Islet of Langerhans (tissue), 1 donor: ENCODE measurements at regions not wholly inside any gene's neighbourhood (a gene's known extent, or its start where the extent isn't known, plus 50 kb on each side); places are given as distances from the start of the nearest gene placed in this dataset.

ENCODE experiments used
- FAIRE-seq: peaks from one replicate; lab custom pipeline; 2011; peaks lifted over from hg19 to GRCh38; lab: Jason Lieb, UNC

- no peak for FAIRE-seq
Observed at GRCh38 chr18:66141716-66142115, 390.9 kb downstream of the CDH7 start.

GRCh38 chr18:66138642-66139041 is 387.8 kb downstream of the CDH7 start:
- no peak for FAIRE-seq

- FAIRE-seq, result no peak
Observed at GRCh38 chr18:66136039-66136438, 385.2 kb downstream of the CDH7 start.

GRCh38 chr18:66129248-66129647 is 378.4 kb downstream of the CDH7 start:
- no peak for FAIRE-seq

- no peak for FAIRE-seq
Observed at GRCh38 chr18:66126266-66126665, 375.5 kb downstream of the CDH7 start.

- FAIRE-seq, result peak; percentile 55
Observed at GRCh38 chr18:66124394-66124793, 373.6 kb downstream of the CDH7 start.

- FAIRE-seq, result no peak
Observed at GRCh38 chr18:66119347-66119746, 368.5 kb downstream of the CDH7 start.

- no peak for FAIRE-seq
Observed at GRCh38 chr18:66111018-66111417, 360.2 kb downstream of the CDH7 start.

- FAIRE-seq, result no peak
Observed at GRCh38 chr18:66110607-66111006, 359.8 kb downstream of the CDH7 start.

GRCh38 chr18:66109981-66110380 is 359.2 kb downstream of the CDH7 start:
- FAIRE-seq, result no peak

GRCh38 chr18:66107546-66107945 is 356.7 kb downstream of the CDH7 start:
- FAIRE-seq, result no peak

- FAIRE-seq, result no peak
Observed at GRCh38 chr18:66105016-66105415, 354.2 kb downstream of the CDH7 start.

- no peak for FAIRE-seq
Observed at GRCh38 chr18:66103550-66103949, 352.7 kb downstream of the CDH7 start.

- no peak for FAIRE-seq
Observed at GRCh38 chr18:66083078-66083477, 332.3 kb downstream of the CDH7 start.

GRCh38 chr18:66078925-66079800 is 328.4 kb downstream of the CDH7 start:
- FAIRE-seq, result no peak

GRCh38 chr18:66077066-66077465 is 326.3 kb downstream of the CDH7 start:
- FAIRE-seq, result no peak

GRCh38 chr18:66066191-66066590 is 315.4 kb downstream of the CDH7 start:
- FAIRE-seq, result no peak

GRCh38 chr18:66048406-66048805 is 297.6 kb downstream of the CDH7 start:
- FAIRE-seq, result no peak

GRCh38 chr18:66046032-66046602 is 295.3 kb downstream of the CDH7 start:
- no peak for FAIRE-seq

GRCh38 chr18:66043009-66043408 is 292.2 kb downstream of the CDH7 start:
- FAIRE-seq, result no peak

GRCh38 chr18:66013969-66014368 is 263.2 kb downstream of the CDH7 start:
- FAIRE-seq, result no peak

- FAIRE-seq, result no peak
Observed at GRCh38 chr18:66011916-66012315, 261.1 kb downstream of the CDH7 start.

- no peak for FAIRE-seq
Observed at GRCh38 chr18:66005831-66006588, 255.2 kb downstream of the CDH7 start.
